ENCODE measurements at regions not wholly inside any gene's neighbourhood (a gene's known extent, or its start where the extent isn't known, plus 50 kb on each side); places are given as distances from the start of the nearest gene placed in this dataset.

- ChIA-PET CTCF (interaction anchor here (0.8 kb wide), 1 partner anchor 21 kb away, joined by 3 read pairs; no protein-coding TSS in a partner anchor), POLR2A (no interaction called here)
- Mint-ChIP-seq H3K27ac (no peak overlapping the region), H3K36me3 (no peaks in the 10 kb centered on the region), H3K27me3 (peaks cover 12 to 25% of the 10 kb centered on the region in 2 donors), H3K9me3 (peaks cover 0 to 2% (median 0%) of the 10 kb centered on the region in 5 donors), H3K4me1 (no peaks in the 10 kb centered on the region), H3K4me3 (no peak overlapping the region)
- no peak overlapping the region for H3K27ac ChIP-seq (ENCODE audit: low read depth, low read length)
- no peaks in the 10 kb centered on the region for H3K9me3 ChIP-seq (ENCODE audit: low read length)
- no peaks in the 10 kb centered on the region for H3K4me1 ChIP-seq (ENCODE audit: insufficient read depth, low read length)
- no peaks in the 10 kb centered on the region for H3K27me3 ChIP-seq (ENCODE audit: insufficient read depth, low read length, poor library complexity, severe bottlenecking)
- H3K36me3 ChIP-seq (ENCODE audit: insufficient read depth, low read length) = no peaks in the 10 kb centered on the region
- DNase-seq = no peak
- no peak overlapping the region for H3K4me3 ChIP-seq (ENCODE audit: low read length)
Measured at GRCh38 chr1:227459977-227460376, 103.4 kb upstream of the ZNF678 start.

- no peaks in the 10 kb centered on the region for H3K4me1 Mint-ChIP-seq
- H3K27me3 Mint-ChIP-seq = peaks cover 13 to 31% of the 10 kb centered on the region in 2 donors
- Histone ChIP-seq H3K27me3 (ENCODE audit: insufficient read depth, low read length, poor library complexity, severe bottlenecking) (no peaks in the 10 kb centered on the region), H3K27ac (ENCODE audit: low read depth, low read length) (no peak overlapping the region), H3K4me1 (ENCODE audit: insufficient read depth, low read length) (no peaks in the 10 kb centered on the region), H3K4me3 (ENCODE audit: low read length) (no peak overlapping the region), H3K9me3 (ENCODE audit: low read length) (no peaks in the 10 kb centered on the region), H3K36me3 (ENCODE audit: insufficient read depth, low read length) (no peaks in the 10 kb centered on the region)
- H3K36me3 Mint-ChIP-seq = no peaks in the 10 kb centered on the region
- H3K27ac Mint-ChIP-seq = no peak overlapping the region
- peaks cover 0 to 2% (median 0%) of the 10 kb centered on the region in 5 donors for H3K9me3 Mint-ChIP-seq
- DNase-seq = no peak
- no peak overlapping the region for H3K4me3 Mint-ChIP-seq
- CTCF ChIA-PET = no interaction called here
- POLR2A ChIA-PET = no interaction called here
Measured at GRCh38 chr1:227459326-227459841, 104.0 kb upstream of the ZNF678 start.

GRCh38 chr1:227454686-227455085, 108.7 kb upstream of the ZNF678 start:
- no peaks in the 10 kb centered on the region for H3K36me3 Mint-ChIP-seq
- CTCF ChIA-PET = interaction anchor here (1.1 kb wide), 1 partner anchor 86 kb away, joined by 3 read pairs; no protein-coding TSS in a partner anchor
- H3K27ac Mint-ChIP-seq = no peak overlapping the region

GRCh38 chr1:227453631-227454355, 109.6 kb upstream of the ZNF678 start:
- H3K9me3 Mint-ChIP-seq = peaks cover 0 to 6% (median 0%) of the 10 kb centered on the region in 5 donors

More at GRCh38 chr1:227454686-227455085, 108.7 kb upstream of the ZNF678 start:
- no peak overlapping the region for H3K4me3 ChIP-seq (ENCODE audit: low read length)
- H3K4me1 ChIP-seq (ENCODE audit: insufficient read depth, low read length) = no peaks in the 10 kb centered on the region
- no peak for DNase-seq
- H3K4me3 Mint-ChIP-seq = no peak overlapping the region
- H3K27ac ChIP-seq (ENCODE audit: low read depth, low read length) = no peak overlapping the region
- no peaks in the 10 kb centered on the region for H3K4me1 Mint-ChIP-seq
- peaks cover 4% of the 10 kb centered on the region for H3K27me3 ChIP-seq (ENCODE audit: insufficient read depth, low read length, poor library complexity, severe bottlenecking)
- H3K9me3 ChIP-seq (ENCODE audit: low read length) = no peaks in the 10 kb centered on the region
- H3K9me3 Mint-ChIP-seq = peaks cover 0 to 6% (median 0%) of the 10 kb centered on the region in 5 donors
- POLR2A ChIA-PET = no interaction called here
- H3K36me3 ChIP-seq (ENCODE audit: insufficient read depth, low read length) = no peaks in the 10 kb centered on the region
- H3K27me3 Mint-ChIP-seq = peaks cover 25 to 53% of the 10 kb centered on the region in 2 donors

GRCh38 chr1:227451954-227452353, 111.4 kb upstream of the ZNF678 start:
- no peak overlapping the region for H3K27ac Mint-ChIP-seq

More at GRCh38 chr1:227453631-227454355, 109.6 kb upstream of the ZNF678 start:
- Histone ChIP-seq H3K36me3 (ENCODE audit: insufficient read depth, low read length) (no peaks in the 10 kb centered on the region), H3K27ac (ENCODE audit: low read depth, low read length) (no peak overlapping the region), H3K4me3 (ENCODE audit: low read length) (no peak overlapping the region), H3K9me3 (ENCODE audit: low read length) (no peaks in the 10 kb centered on the region), H3K27me3 (ENCODE audit: insufficient read depth, low read length, poor library complexity, severe bottlenecking) (peaks cover 4% of the 10 kb centered on the region), H3K4me1 (ENCODE audit: insufficient read depth, low read length) (no peaks in the 10 kb centered on the region)
- POLR2A ChIA-PET = no interaction called here
- Mint-ChIP-seq H3K36me3 (no peaks in the 10 kb centered on the region), H3K27ac (no peak overlapping the region), H3K4me1 (no peaks in the 10 kb centered on the region), H3K27me3 (peaks cover 28 to 59% of the 10 kb centered on the region in 2 donors), H3K4me3 (no peak overlapping the region)
- DNase-seq = no peak
- CTCF ChIA-PET = interaction anchor here (1.1 kb wide), 1 partner anchor 87 kb away, joined by 3 read pairs; no protein-coding TSS in a partner anchor

GRCh38 chr1:227451057-227451456, 112.3 kb upstream of the ZNF678 start:
- no peak for DNase-seq
- POLR2A ChIA-PET = no interaction called here
- no peak overlapping the region for H3K4me3 ChIP-seq (ENCODE audit: low read length)

More at GRCh38 chr1:227451954-227452353, 111.4 kb upstream of the ZNF678 start:
- ChIA-PET POLR2A (no interaction called here), CTCF (interaction anchor here (1.7 kb wide), 1 partner anchor 91 kb away, joined by 3 read pairs; no protein-coding TSS in a partner anchor)
- Histone ChIP-seq H3K9me3 (ENCODE audit: low read length) (no peaks in the 10 kb centered on the region), H3K36me3 (ENCODE audit: insufficient read depth, low read length) (no peaks in the 10 kb centered on the region), H3K4me3 (ENCODE audit: low read length) (no peak overlapping the region), H3K27ac (ENCODE audit: low read depth, low read length) (no peak overlapping the region), H3K27me3 (ENCODE audit: insufficient read depth, low read length, poor library complexity, severe bottlenecking) (peaks cover 4% of the 10 kb centered on the region), H3K4me1 (ENCODE audit: insufficient read depth, low read length) (no peaks in the 10 kb centered on the region)
- Mint-ChIP-seq H3K4me3 (no peak overlapping the region), H3K4me1 (no peaks in the 10 kb centered on the region), H3K9me3 (peaks cover 0 to 6% (median 0%) of the 10 kb centered on the region in 5 donors), H3K27me3 (peaks cover 35 to 66% of the 10 kb centered on the region in 2 donors), H3K36me3 (no peaks in the 10 kb centered on the region)
- DNase-seq = no peak

GRCh38 chr1:227450489-227450888, 112.9 kb upstream of the ZNF678 start:
- peaks cover 0 to 6% (median 0%) of the 10 kb centered on the region in 5 donors for H3K9me3 Mint-ChIP-seq
- H3K36me3 Mint-ChIP-seq = no peaks in the 10 kb centered on the region
- no peak overlapping the region for H3K4me3 Mint-ChIP-seq
- H3K4me1 Mint-ChIP-seq = no peaks in the 10 kb centered on the region
- peaks cover 42 to 67% of the 10 kb centered on the region in 2 donors for H3K27me3 Mint-ChIP-seq
- no peaks in the 10 kb centered on the region for H3K9me3 ChIP-seq (ENCODE audit: low read length)
- H3K36me3 ChIP-seq (ENCODE audit: insufficient read depth, low read length) = no peaks in the 10 kb centered on the region
- CTCF ChIA-PET = interaction anchor here (1.7 kb wide), 1 partner anchor 92 kb away, joined by 3 read pairs; no protein-coding TSS in a partner anchor
- no peak for DNase-seq
- H3K27me3 ChIP-seq (ENCODE audit: insufficient read depth, low read length, poor library complexity, severe bottlenecking) = peaks cover 4% of the 10 kb centered on the region
- H3K27ac ChIP-seq (ENCODE audit: low read depth, low read length) = no peak overlapping the region
- H3K4me1 ChIP-seq (ENCODE audit: insufficient read depth, low read length) = no peaks in the 10 kb centered on the region
- H3K27ac Mint-ChIP-seq = peak overlapping the region in 1 of 8 donors; percentile 56
- no peak overlapping the region for H3K4me3 ChIP-seq (ENCODE audit: low read length)
- POLR2A ChIA-PET = no interaction called here

More at GRCh38 chr1:227451057-227451456, 112.3 kb upstream of the ZNF678 start:
- Histone ChIP-seq H3K27me3 (ENCODE audit: insufficient read depth, low read length, poor library complexity, severe bottlenecking) (peaks cover 4% of the 10 kb centered on the region), H3K9me3 (ENCODE audit: low read length) (no peaks in the 10 kb centered on the region), H3K36me3 (ENCODE audit: insufficient read depth, low read length) (no peaks in the 10 kb centered on the region), H3K27ac (ENCODE audit: low read depth, low read length) (no peak overlapping the region), H3K4me1 (ENCODE audit: insufficient read depth, low read length) (no peaks in the 10 kb centered on the region)
- H3K4me1 Mint-ChIP-seq = no peaks in the 10 kb centered on the region
- no peaks in the 10 kb centered on the region for H3K36me3 Mint-ChIP-seq
- CTCF ChIA-PET = interaction anchor here (1.7 kb wide), 1 partner anchor 92 kb away, joined by 3 read pairs; no protein-coding TSS in a partner anchor
- H3K9me3 Mint-ChIP-seq = peaks cover 0 to 7% (median 0%) of the 10 kb centered on the region in 5 donors
- peaks cover 39 to 66% of the 10 kb centered on the region in 2 donors for H3K27me3 Mint-ChIP-seq
- no peak overlapping the region for H3K4me3 Mint-ChIP-seq
- no peak overlapping the region for H3K27ac Mint-ChIP-seq

- ChIA-PET CTCF (no interaction called here), POLR2A (no interaction called here)
- Mint-ChIP-seq H3K4me3 (no peak overlapping the region), H3K4me1 (no peaks in the 10 kb centered on the region), H3K27me3 (peaks cover 42 to 61% of the 10 kb centered on the region in 2 donors), H3K9me3 (peaks cover 0 to 6% (median 0%) of the 10 kb centered on the region in 5 donors), H3K36me3 (no peaks in the 10 kb centered on the region), H3K27ac (peak overlapping the region in 1 of 8 donors; percentile 56)
- Histone ChIP-seq H3K4me1 (ENCODE audit: insufficient read depth, low read length) (no peaks in the 10 kb centered on the region), H3K36me3 (ENCODE audit: insufficient read depth, low read length) (no peaks in the 10 kb centered on the region), H3K4me3 (ENCODE audit: low read length) (no peak overlapping the region), H3K27me3 (ENCODE audit: insufficient read depth, low read length, poor library complexity, severe bottlenecking) (peaks cover 4% of the 10 kb centered on the region), H3K27ac (ENCODE audit: low read depth, low read length) (no peak overlapping the region), H3K9me3 (ENCODE audit: low read length) (no peaks in the 10 kb centered on the region)
- DNase-seq = no peak
Measured at GRCh38 chr1:227449741-227450441, 113.5 kb upstream of the ZNF678 start.

Measured in CD8-positive, alpha-beta memory T cell (primary cell).